ENCODE measurements at regions not wholly inside any gene's neighbourhood (a gene's known extent, or its start where the extent isn't known, plus 50 kb on each side); places are given as distances from the start of the nearest gene placed in this dataset.

DNA sequence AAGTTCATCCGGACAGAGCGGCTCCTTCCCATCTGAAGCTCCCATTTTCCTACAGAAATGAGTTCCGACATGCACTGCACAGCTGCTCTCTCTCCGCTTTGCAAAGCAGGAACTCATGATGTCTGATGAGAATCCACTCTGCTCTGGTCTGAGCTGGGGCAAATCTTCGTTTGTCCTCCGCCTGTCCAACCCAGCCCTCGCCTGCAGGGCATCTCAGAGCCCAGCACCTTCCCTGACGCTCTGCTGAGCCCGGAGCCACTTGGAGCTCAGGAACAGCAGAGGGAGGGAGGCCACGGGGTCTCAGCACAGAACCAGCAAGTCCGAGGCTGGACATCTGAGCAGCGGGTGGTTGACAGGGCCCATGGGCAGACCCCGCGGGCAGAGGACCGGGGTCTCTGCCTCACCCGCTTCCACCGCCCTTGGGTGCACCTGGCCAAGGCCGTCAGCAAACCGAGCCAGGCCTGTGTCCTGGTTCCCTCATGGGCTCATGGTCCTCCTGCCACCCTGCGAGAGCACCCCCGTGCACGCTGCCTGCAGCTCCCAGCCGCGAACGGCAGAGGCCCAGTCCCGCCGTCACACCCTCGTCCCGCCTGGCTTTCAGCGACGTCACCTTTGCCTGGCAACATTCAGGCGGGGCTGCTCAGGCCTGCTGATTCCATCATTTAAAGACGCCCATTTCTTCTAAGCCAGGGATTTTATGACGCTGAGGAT is 78.5 kb upstream of the BHLHE23 start:
- no peak for DNase-seq

- no peak for DNase-seq
These were observed 77.8 kb upstream of the BHLHE23 start for GRCh38 chr20:63084563-63084927.

GRCh38 chr20:63083831-63084562 is 77.2 kb upstream of the BHLHE23 start:
- no peak for DNase-seq

GRCh38 chr20:63082939-63083735 is 76.4 kb upstream of the BHLHE23 start:
- no peak for DNase-seq

DNA sequence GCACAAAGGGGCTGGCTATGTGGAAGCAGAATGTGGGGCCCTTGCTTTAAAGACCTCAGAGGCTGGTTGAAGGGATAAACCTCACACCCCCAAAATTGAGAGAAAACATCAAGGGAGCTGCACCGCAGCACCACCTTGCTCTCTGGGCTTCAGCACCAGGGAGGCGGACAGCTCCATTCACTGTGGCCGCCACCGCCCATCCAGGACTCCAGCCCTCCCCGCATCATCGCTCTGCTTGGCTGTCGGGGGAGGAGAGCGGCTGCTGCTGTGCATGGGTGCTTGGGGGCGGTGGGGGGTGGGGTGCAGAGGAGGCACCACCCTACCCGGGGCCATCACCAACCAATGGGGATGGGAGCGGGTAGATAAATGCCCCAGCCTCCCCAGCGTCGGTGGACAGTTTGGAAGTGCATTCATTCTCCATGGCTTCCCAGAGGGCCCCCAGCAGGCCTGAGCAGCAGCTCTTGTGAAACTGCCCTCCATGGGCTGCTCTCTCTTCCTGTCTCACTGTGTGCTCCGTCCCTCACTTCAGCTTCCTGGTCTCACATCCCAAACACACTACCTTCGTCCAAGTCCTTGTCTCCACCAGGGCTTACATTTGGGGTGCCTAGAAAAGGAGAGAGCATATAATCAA is 75.7 kb upstream of the BHLHE23 start:
- no peak for DNase-seq

- DNase-seq, result no peak
These were observed 75.1 kb upstream of the BHLHE23 start for GRCh38 chr20:63081831-63082230.

DNA sequence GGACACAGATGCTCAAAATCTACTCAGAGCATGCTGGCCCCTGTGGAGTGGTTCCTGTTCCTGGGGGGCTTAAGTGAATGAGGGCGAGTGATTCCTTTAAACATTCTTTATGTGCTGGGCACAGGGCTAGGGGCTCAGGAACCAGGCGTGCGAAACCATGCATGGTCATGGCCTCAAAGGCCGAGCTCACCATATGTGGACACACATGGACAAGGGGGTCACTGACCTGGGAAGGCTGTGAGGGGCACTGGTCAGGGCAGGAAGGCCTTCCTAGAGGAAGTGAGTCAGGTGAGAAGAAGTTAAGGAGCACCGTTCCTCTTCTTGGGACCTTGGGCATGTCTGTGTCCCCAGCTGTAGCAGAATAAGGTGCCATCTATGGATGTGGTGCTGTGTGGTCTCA is 74.6 kb upstream of the BHLHE23 start:
- no peak for DNase-seq

DNA sequence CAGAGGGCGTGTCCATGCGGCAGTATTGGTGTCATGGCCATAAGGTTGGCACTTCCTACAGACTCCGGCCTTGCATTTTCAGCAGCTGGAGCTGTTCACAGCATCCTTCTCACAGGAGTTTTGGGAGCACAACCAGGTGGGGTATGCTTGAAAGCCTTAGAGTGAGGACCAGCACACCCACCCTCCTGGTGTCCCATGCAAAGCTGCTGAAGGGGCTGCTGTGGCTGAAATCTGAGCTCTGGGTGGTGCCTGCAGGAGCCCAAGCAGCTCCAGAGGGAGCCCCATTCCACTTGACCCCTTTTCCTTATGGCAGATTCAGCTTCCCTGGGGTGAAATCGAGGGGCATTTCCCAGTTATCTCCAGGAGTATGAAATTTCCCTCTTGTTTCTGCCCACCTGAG is 74.0 kb upstream of the BHLHE23 start:
- DNase-seq, result no peak

- DNase-seq, result no peak
These were observed 73.6 kb upstream of the BHLHE23 start for GRCh38 chr20:63080411-63080810.

- no peak for DNase-seq
These were observed 73.2 kb upstream of the BHLHE23 start for GRCh38 chr20:63079971-63080370.

DNA sequence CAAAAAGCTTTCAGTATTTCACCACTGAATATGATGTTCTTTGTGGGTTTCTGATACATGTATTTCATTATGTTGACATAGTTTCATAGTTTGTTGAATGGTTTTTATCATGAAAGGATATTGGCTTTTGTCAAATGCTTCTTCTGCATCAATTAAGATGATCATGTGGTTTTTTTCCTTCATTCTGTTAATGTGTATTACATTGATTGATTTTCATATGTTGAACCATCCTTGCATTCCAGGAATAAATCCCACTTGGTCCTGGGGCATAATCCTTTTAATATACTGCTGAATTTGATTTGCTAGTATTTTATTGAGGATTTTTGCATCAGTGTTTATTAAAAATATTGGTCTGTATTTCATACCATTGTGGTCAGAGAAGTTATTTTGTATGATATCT is 70.9 kb upstream of the BHLHE23 start:
- DNase-seq, result no peak

GRCh38 chr20:63076421-63076820 is 69.7 kb upstream of the BHLHE23 start:
- DNase-seq, result no peak

GRCh38 chr20:63074631-63075030 is 67.9 kb upstream of the BHLHE23 start:
- no peak for DNase-seq

GRCh38 chr20:63074182-63074581 is 67.4 kb upstream of the BHLHE23 start:
- DNase-seq, result no peak

GRCh38 chr20:63073738-63074065 is 66.9 kb upstream of the BHLHE23 start:
- no peak for DNase-seq

- no peak for DNase-seq
These were observed 66.4 kb upstream of the BHLHE23 start for GRCh38 chr20:63072991-63073737.

DNA sequence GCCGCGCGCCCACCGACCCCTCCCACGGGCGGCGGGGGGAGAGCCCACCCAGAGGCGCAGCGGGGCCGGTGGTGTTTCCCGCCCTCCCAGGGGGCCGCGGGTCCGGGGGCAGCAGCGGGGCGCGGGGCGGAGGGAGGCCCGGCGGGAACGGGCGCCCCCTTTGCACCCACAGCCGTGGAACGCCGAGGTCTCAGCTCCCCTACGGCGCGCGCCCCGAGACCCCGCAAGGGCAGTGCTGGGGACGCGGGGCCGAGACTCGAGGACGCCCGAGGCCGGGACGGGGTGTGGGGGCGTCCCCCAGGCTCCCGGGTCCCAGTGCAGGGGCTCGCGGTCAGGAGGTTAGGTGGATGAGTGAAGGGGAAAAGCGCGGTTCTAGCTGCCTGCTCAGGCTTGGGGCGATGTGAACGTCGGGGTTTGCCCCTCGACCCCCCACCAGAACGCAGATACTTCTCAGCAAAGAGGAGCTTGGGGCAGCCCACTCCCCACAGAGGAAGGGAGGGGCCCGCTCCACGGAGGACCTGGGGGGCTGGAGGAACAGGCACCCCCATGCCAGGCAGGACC is 65.5 kb upstream of the BHLHE23 start:
- no peak for DNase-seq

- DNase-seq, result no peak
These were observed 64.9 kb upstream of the BHLHE23 start for GRCh38 chr20:63071541-63072181.

- no peak for DNase-seq
These were observed 64.2 kb upstream of the BHLHE23 start for GRCh38 chr20:63070771-63071540.

GRCh38 chr20:63070301-63070625 is 63.5 kb upstream of the BHLHE23 start:
- no peak for DNase-seq

- no peak for DNase-seq
These were observed 62.1 kb upstream of the BHLHE23 start for GRCh38 chr20:63068711-63069367.

All from CD4-positive, alpha-beta T cell treated with Interferon gamma for 1 hour (primary cell).